ENCODE measurements at regions not wholly inside any gene's neighbourhood (a gene's known extent, or its start where the extent isn't known, plus 50 kb on each side); places are given as distances from the start of the nearest gene placed in this dataset.

GRCh38 chr3:3675801-3676200 is 123.4 kb upstream of the LRRN1 start:
- TF ChIP-seq EZH2 (IDR thresholded peaks at IDR 0.05; ENCODE audit: low read depth) (no peak), CTCF (conservative IDR thresholded peaks at IDR 0.05) (no peak)

All from PC-9 (cell line).